Prostate gland (tissue), 2 donors: ENCODE measurements at regions not wholly inside any gene's neighbourhood (a gene's known extent, or its start where the extent isn't known, plus 50 kb on each side); places are given as distances from the start of the nearest gene placed in this dataset.

Experiments
- CTCF ChIP-seq, 4 experiments: fragments of 200-600 bp in 2 of 4; fragments of 450-650 bp in 2 of 4; sonication (generic) in 2 of 4; IDR thresholded peaks; 1 replicate in 3 of 4; 2 replicates in 1 of 4; pipeline ENCODE4 v1.5.1; 2016 to 2019; ENCODE audit warnings: antibody characterized with exemption in 4 of 4, mild to moderate bottlenecking in 2 of 4, moderate library complexity in 2 of 4
- POLR2A ChIP-seq: fragments of 450-650 bp; IDR thresholded peaks from one replicate; pipeline ENCODE4 v1.6.1; 2016; ENCODE audit warnings: antibody characterized with exemption, mild to moderate bottlenecking

GRCh38 chr3:184642631-184643285 is 69.1 kb downstream of the MAGEF1 start:
- TF ChIP-seq POLR2A = no peak
- TF ChIP-seq CTCF (IDR thresholded peaks at IDR 0.05) = no peak
